Thymus (tissue), 11 donors: ENCODE measurements at regions not wholly inside any gene's neighbourhood (a gene's known extent, or its start where the extent isn't known, plus 50 kb on each side); places are given as distances from the start of the nearest gene placed in this dataset.

ENCODE experiments used
- DNase-seq, 9 donors: peaks; one replicate each; pipeline ENCODE4 v3.0.0-alpha.2; 2013; ENCODE audit warnings: low spot score in 9 of 9, low read depth in 6 of 9, missing footprints in 1 of 9
- H3K27ac ChIP-seq, 2 donors: one replicate each; pipeline ENCODE4 v1.5.1; 2013; ENCODE audit warnings: control low read depth in 1 of 2, low read depth in 1 of 2, low read length in 1 of 2, mild to moderate bottlenecking in 1 of 2, moderate library complexity in 1 of 2
- H3K27me3 ChIP-seq, 2 donors: one replicate each; pipeline ENCODE4 v1.5.1; 2013; ENCODE audit warnings: low read length in 1 of 2; ENCODE audit not compliant: control insufficient read depth in 2 of 2, insufficient read depth in 1 of 2
- H3K36me3 ChIP-seq, 2 donors: one replicate each; pipeline ENCODE4 v1.5.1; 2013; ENCODE audit warnings: low read length in 1 of 2, mild to moderate bottlenecking in 1 of 2, moderate library complexity in 1 of 2; ENCODE audit not compliant: control insufficient read depth in 2 of 2, insufficient read depth in 2 of 2
- H3K4me1 ChIP-seq, 2 donors: one replicate each; pipeline ENCODE4 v1.5.1; 2013; ENCODE audit warnings: low read length in 2 of 2; ENCODE audit not compliant: control insufficient read depth in 2 of 2, insufficient read depth in 2 of 2
- H3K4me3 ChIP-seq, 2 donors: one replicate each; pipeline ENCODE4 v1.5.1; 2013; ENCODE audit warnings: low read length in 2 of 2, control low read depth in 1 of 2, mild to moderate bottlenecking in 1 of 2
- H3K9me3 ChIP-seq, 2 donors: one replicate each; pipeline ENCODE4 v1.5.1; 2013; ENCODE audit warnings: low read length in 1 of 2, mild to moderate bottlenecking in 1 of 2; ENCODE audit not compliant: control insufficient read depth in 2 of 2, insufficient read depth in 1 of 2
- WGBS: extraction: QIAGEN DNeasy Blood & Tissue Kit; methylation state at CpG from one replicate; pipeline ENCODE4 v1.1.7; 2013; 5-methylcytosine and 5-hydroxymethylcytosine counted together
- donor health status: healthy.

GRCh38 chr4:180674619-180675358 lies 1568.4 kb upstream of the TENM3 start:
- H3K9me3 ChIP-seq: no peaks in the 10 kb centered on the region
- no peaks in the 10 kb centered on the region for H3K27me3 ChIP-seq
- no peak for DNase-seq
- H3K4me1 ChIP-seq: no peaks in the 10 kb centered on the region
- H3K27ac ChIP-seq: no peak overlapping the region
- 54% methylated on average over 4 of the region's 4 CpGs for WGBS
- H3K36me3 ChIP-seq: no peaks in the 10 kb centered on the region
- no peak overlapping the region for H3K4me3 ChIP-seq

GRCh38 chr4:180675359-180675650 lies 1567.9 kb upstream of the TENM3 start:
- H3K4me1 ChIP-seq: no peaks in the 10 kb centered on the region
- H3K4me3 ChIP-seq: no peak overlapping the region
- DNase-seq: no peak
- H3K9me3 ChIP-seq: no peaks in the 10 kb centered on the region
- no peaks in the 10 kb centered on the region for H3K27me3 ChIP-seq
- WGBS: 59% methylated on average over 1 of the region's 1 CpG
- no peak overlapping the region for H3K27ac ChIP-seq
- H3K36me3 ChIP-seq: no peaks in the 10 kb centered on the region

- Histone ChIP-seq H3K36me3 (no peaks in the 10 kb centered on the region), H3K4me1 (no peaks in the 10 kb centered on the region), H3K9me3 (no peaks in the 10 kb centered on the region), H3K27me3 (no peaks in the 10 kb centered on the region), H3K4me3 (no peak overlapping the region), H3K27ac (no peak overlapping the region)
- 56% methylated on average over 2 of the region's 2 CpGs for WGBS
- DNase-seq: no peak
Measured at GRCh38 chr4:180680305-180680704, 1562.9 kb upstream of the TENM3 start.

- Histone ChIP-seq H3K4me3 (no peak overlapping the region), H3K9me3 (no peaks in the 10 kb centered on the region), H3K36me3 (no peaks in the 10 kb centered on the region), H3K27me3 (no peaks in the 10 kb centered on the region), H3K4me1 (no peaks in the 10 kb centered on the region), H3K27ac (no peak overlapping the region)
- no peak for DNase-seq
- WGBS: 42% methylated on average over 2 of the region's 2 CpGs
Measured at GRCh38 chr4:180682776-180683175, 1560.4 kb upstream of the TENM3 start.

- no peak for DNase-seq
- WGBS: 92% methylated on average over 5 of the region's 5 CpGs
Measured at GRCh38 chr4:180683186-180683585, 1560.0 kb upstream of the TENM3 start.

GRCh38 chr4:180688480-180688879 lies 1554.7 kb upstream of the TENM3 start:
- no peak for DNase-seq
- no peaks in the 10 kb centered on the region for H3K27me3 ChIP-seq
- WGBS: 89% methylated on average over 2 of the region's 2 CpGs
- no peak overlapping the region for H3K27ac ChIP-seq
- no peaks in the 10 kb centered on the region for H3K36me3 ChIP-seq
- no peaks in the 10 kb centered on the region for H3K4me1 ChIP-seq
- H3K9me3 ChIP-seq: peaks cover 0 to 2% of the 10 kb centered on the region in 2 donors
- H3K4me3 ChIP-seq: no peak overlapping the region

More at GRCh38 chr4:180683186-180683585, 1560.0 kb upstream of the TENM3 start:
- H3K9me3 ChIP-seq: no peaks in the 10 kb centered on the region
- no peaks in the 10 kb centered on the region for H3K36me3 ChIP-seq
- H3K4me1 ChIP-seq: no peaks in the 10 kb centered on the region
- H3K27me3 ChIP-seq: no peaks in the 10 kb centered on the region
- no peak overlapping the region for H3K4me3 ChIP-seq
- H3K27ac ChIP-seq: no peak overlapping the region

- Histone ChIP-seq H3K4me3 (no peak overlapping the region), H3K27me3 (no peaks in the 10 kb centered on the region), H3K4me1 (no peaks in the 10 kb centered on the region), H3K27ac (no peak overlapping the region), H3K36me3 (no peaks in the 10 kb centered on the region), H3K9me3 (peaks cover 0 to 3% of the 10 kb centered on the region in 2 donors)
- 71% methylated on average over 1 of the region's 1 CpG for WGBS
- no peak for DNase-seq
Measured at GRCh38 chr4:180694875-180695274, 1548.3 kb upstream of the TENM3 start.

- Histone ChIP-seq H3K4me3 (no peak overlapping the region), H3K27ac (no peak overlapping the region), H3K36me3 (no peaks in the 10 kb centered on the region), H3K9me3 (peaks cover 0 to 3% of the 10 kb centered on the region in 2 donors), H3K4me1 (no peaks in the 10 kb centered on the region), H3K27me3 (no peaks in the 10 kb centered on the region)
- 70% methylated on average over 1 of the region's 1 CpG for WGBS
- no peak for DNase-seq
Measured at GRCh38 chr4:180695851-180696250, 1547.4 kb upstream of the TENM3 start.

GRCh38 chr4:180696460-180697092 lies 1546.6 kb upstream of the TENM3 start:
- Histone ChIP-seq H3K9me3 (peaks cover 0 to 6% of the 10 kb centered on the region in 2 donors), H3K4me1 (no peaks in the 10 kb centered on the region), H3K27ac (no peak overlapping the region), H3K4me3 (no peak overlapping the region), H3K36me3 (no peaks in the 10 kb centered on the region), H3K27me3 (no peaks in the 10 kb centered on the region)
- no peak for DNase-seq
- WGBS: 93% methylated on average over 3 of the region's 3 CpGs
